NCI-H446 treated with DMSO at 0.1 percent for 48 hours (cell line): ENCODE measurements at regions not wholly inside any gene's neighbourhood (a gene's known extent, or its start where the extent isn't known, plus 50 kb on each side); places are given as distances from the start of the nearest gene placed in this dataset.

ENCODE experiments used
- DNase-seq: peaks from one replicate; lab custom pipeline; 2025; lab: John Stamatoyannopoulos, UW

- DNase-seq: no peak
Observed at GRCh38 chr1:218938259-218938658, 235.4 kb upstream of the LYPLAL1 start.

GRCh38 chr1:218939095-218939494 lies 234.6 kb upstream of the LYPLAL1 start:
- DNase-seq: no peak

GRCh38 chr1:218942431-218942830 lies 231.2 kb upstream of the LYPLAL1 start:
- no peak for DNase-seq

- no peak for DNase-seq
Observed at GRCh38 chr1:218943371-218943770, 230.3 kb upstream of the LYPLAL1 start.

- DNase-seq: no peak
Observed at GRCh38 chr1:218945050-218945449, 228.6 kb upstream of the LYPLAL1 start.

GRCh38 chr1:218946147-218946546 lies 227.5 kb upstream of the LYPLAL1 start:
- no peak for DNase-seq

GRCh38 chr1:218948446-218948845 lies 225.2 kb upstream of the LYPLAL1 start:
- DNase-seq: no peak

GRCh38 chr1:218953386-218953785 lies 220.3 kb upstream of the LYPLAL1 start:
- no peak for DNase-seq

- DNase-seq: no peak
Observed at GRCh38 chr1:218957971-218958370, 215.7 kb upstream of the LYPLAL1 start.

- no peak for DNase-seq
Observed at GRCh38 chr1:218959784-218960183, 213.9 kb upstream of the LYPLAL1 start.

GRCh38 chr1:218964471-218965185 lies 209.1 kb upstream of the LYPLAL1 start:
- DNase-seq: no peak

GRCh38 chr1:218965821-218966220 lies 207.9 kb upstream of the LYPLAL1 start:
- no peak for DNase-seq

GRCh38 chr1:218967254-218967653 lies 206.4 kb upstream of the LYPLAL1 start:
- DNase-seq: no peak

- no peak for DNase-seq
Observed at GRCh38 chr1:218967836-218968235, 205.8 kb upstream of the LYPLAL1 start.

- no peak for DNase-seq
Observed at GRCh38 chr1:218969006-218969405, 204.7 kb upstream of the LYPLAL1 start.

- DNase-seq: no peak
Observed at GRCh38 chr1:218970397-218970990, 203.2 kb upstream of the LYPLAL1 start.

GRCh38 chr1:218971156-218971555 lies 202.5 kb upstream of the LYPLAL1 start:
- no peak for DNase-seq

- DNase-seq: no peak
Observed at GRCh38 chr1:218980881-218981280, 192.8 kb upstream of the LYPLAL1 start.

- DNase-seq: no peak
Observed at GRCh38 chr1:218982482-218982881, 191.2 kb upstream of the LYPLAL1 start.

- no peak for DNase-seq
Observed at GRCh38 chr1:218983433-218983832, 190.2 kb upstream of the LYPLAL1 start.

GRCh38 chr1:218983848-218984247 lies 189.8 kb upstream of the LYPLAL1 start:
- no peak for DNase-seq

GRCh38 chr1:218985424-218985984 lies 188.2 kb upstream of the LYPLAL1 start:
- no peak for DNase-seq

GRCh38 chr1:218986816-218987215 lies 186.9 kb upstream of the LYPLAL1 start:
- DNase-seq: no peak

GRCh38 chr1:218990019-218990418 lies 183.7 kb upstream of the LYPLAL1 start:
- DNase-seq: no peak
